ENCODE measurements at regions not wholly inside any gene's neighbourhood (a gene's known extent, or its start where the extent isn't known, plus 50 kb on each side); places are given as distances from the start of the nearest gene placed in this dataset.

DNA sequence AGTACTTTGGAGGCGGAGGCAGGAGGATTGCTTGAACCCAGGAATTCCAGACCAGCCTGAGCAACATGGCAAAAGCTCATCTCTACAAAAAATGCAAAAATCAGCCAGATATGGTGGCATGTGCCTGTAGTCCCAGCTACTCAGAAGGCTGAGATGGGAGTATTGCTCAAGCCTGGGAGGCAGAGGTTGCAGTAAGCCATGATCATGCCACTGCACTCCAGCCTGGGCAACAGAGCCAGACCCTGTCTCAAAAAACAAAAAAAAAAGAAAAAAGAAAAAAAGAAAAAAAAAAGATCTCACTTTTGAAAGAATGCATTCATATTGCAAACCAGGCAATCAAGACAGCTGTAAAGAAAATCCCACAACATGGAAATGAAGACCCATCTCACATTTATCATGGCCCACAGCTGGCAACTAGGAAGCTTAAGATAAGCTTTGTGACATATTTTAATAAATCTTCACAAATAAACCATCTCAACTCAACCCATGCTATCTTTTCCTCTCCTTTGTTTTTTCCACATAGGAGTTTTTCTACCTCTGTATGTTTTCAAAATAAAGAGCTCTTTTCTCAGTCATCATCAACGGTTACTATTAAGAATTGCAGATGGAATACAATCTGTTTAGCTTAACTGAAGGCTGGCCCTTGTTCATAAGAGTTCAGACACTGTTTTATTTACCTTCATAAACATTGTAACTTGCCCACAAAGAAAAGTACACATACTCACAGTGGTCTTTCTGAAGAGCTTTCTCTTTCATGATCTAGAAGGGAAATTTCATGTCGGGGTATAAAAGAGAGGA, 137.0 kb downstream of the MREG start (continued):
- TF ChIP-seq, protein P1, sequence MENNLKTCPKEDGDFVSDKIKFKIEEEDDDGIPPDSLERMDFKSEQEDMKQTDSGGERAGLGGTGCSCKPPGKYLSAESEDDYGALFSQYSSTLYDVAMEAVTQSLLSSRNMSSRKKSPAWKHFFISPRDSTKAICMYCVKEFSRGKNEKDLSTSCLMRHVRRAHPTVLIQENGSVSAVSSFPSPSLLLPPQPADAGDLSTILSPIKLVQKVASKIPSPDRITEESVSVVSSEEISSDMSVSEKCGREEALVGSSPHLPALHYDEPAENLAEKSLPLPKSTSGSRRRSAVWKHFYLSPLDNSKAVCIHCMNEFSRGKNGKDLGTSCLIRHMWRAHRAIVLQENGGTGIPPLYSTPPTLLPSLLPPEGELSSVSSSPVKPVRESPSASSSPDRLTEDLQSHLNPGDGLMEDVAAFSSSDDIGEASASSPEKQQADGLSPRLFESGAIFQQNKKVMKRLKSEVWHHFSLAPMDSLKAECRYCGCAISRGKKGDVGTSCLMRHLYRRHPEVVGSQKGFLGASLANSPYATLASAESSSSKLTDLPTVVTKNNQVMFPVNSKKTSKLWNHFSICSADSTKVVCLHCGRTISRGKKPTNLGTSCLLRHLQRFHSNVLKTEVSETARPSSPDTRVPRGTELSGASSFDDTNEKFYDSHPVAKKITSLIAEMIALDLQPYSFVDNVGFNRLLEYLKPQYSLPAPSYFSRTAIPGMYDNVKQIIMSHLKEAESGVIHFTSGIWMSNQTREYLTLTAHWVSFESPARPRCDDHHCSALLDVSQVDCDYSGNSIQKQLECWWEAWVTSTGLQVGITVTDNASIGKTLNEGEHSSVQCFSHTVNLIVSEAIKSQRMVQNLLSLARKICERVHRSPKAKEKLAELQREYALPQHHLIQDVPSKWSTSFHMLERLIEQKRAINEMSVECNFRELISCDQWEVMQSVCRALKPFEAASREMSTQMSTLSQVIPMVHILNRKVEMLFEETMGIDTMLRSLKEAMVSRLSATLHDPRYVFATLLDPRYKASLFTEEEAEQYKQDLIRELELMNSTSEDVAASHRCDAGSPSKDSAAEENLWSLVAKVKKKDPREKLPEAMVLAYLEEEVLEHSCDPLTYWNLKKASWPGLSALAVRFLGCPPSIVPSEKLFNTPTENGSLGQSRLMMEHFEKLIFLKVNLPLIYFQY (CRISPR knock-in tag; IDR thresholded peaks at IDR 0.05; ENCODE audit: borderline replicate concordance) = no peak
- TF ChIP-seq ZNF570 (CRISPR knock-in tag; IDR thresholded peaks at IDR 0.05; ENCODE audit: borderline replicate concordance) (no peak), TOE1 (CRISPR knock-in tag; IDR thresholded peaks at IDR 0.05) (no peak), ZNF841 (CRISPR knock-in tag; IDR thresholded peaks at IDR 0.05; ENCODE audit: borderline replicate concordance) (no peak), MED13 (CRISPR knock-in tag; IDR thresholded peaks at IDR 0.05) (no peak), ZNF44 (CRISPR knock-in tag; IDR thresholded peaks at IDR 0.05) (no peak), ZNF83 (CRISPR knock-in tag; IDR thresholded peaks at IDR 0.05; ENCODE audit: borderline replicate concordance) (no peak), ZSCAN12 (CRISPR knock-in tag; IDR thresholded peaks at IDR 0.05) (no peak), CHD4 (IDR thresholded peaks at IDR 0.05; ENCODE audit: borderline replicate concordance, low read length) (no peak), ZZZ3 (CRISPR knock-in tag; IDR thresholded peaks at IDR 0.05; ENCODE audit: borderline replicate concordance) (no peak), ZNF713 (CRISPR knock-in tag; IDR thresholded peaks at IDR 0.05) (no peak), SYNCRIP (IDR thresholded peaks at IDR 0.05; ENCODE audit: insufficient read depth, low read depth, low read length) (no peak)
- TF ChIP-seq, protein P2, sequence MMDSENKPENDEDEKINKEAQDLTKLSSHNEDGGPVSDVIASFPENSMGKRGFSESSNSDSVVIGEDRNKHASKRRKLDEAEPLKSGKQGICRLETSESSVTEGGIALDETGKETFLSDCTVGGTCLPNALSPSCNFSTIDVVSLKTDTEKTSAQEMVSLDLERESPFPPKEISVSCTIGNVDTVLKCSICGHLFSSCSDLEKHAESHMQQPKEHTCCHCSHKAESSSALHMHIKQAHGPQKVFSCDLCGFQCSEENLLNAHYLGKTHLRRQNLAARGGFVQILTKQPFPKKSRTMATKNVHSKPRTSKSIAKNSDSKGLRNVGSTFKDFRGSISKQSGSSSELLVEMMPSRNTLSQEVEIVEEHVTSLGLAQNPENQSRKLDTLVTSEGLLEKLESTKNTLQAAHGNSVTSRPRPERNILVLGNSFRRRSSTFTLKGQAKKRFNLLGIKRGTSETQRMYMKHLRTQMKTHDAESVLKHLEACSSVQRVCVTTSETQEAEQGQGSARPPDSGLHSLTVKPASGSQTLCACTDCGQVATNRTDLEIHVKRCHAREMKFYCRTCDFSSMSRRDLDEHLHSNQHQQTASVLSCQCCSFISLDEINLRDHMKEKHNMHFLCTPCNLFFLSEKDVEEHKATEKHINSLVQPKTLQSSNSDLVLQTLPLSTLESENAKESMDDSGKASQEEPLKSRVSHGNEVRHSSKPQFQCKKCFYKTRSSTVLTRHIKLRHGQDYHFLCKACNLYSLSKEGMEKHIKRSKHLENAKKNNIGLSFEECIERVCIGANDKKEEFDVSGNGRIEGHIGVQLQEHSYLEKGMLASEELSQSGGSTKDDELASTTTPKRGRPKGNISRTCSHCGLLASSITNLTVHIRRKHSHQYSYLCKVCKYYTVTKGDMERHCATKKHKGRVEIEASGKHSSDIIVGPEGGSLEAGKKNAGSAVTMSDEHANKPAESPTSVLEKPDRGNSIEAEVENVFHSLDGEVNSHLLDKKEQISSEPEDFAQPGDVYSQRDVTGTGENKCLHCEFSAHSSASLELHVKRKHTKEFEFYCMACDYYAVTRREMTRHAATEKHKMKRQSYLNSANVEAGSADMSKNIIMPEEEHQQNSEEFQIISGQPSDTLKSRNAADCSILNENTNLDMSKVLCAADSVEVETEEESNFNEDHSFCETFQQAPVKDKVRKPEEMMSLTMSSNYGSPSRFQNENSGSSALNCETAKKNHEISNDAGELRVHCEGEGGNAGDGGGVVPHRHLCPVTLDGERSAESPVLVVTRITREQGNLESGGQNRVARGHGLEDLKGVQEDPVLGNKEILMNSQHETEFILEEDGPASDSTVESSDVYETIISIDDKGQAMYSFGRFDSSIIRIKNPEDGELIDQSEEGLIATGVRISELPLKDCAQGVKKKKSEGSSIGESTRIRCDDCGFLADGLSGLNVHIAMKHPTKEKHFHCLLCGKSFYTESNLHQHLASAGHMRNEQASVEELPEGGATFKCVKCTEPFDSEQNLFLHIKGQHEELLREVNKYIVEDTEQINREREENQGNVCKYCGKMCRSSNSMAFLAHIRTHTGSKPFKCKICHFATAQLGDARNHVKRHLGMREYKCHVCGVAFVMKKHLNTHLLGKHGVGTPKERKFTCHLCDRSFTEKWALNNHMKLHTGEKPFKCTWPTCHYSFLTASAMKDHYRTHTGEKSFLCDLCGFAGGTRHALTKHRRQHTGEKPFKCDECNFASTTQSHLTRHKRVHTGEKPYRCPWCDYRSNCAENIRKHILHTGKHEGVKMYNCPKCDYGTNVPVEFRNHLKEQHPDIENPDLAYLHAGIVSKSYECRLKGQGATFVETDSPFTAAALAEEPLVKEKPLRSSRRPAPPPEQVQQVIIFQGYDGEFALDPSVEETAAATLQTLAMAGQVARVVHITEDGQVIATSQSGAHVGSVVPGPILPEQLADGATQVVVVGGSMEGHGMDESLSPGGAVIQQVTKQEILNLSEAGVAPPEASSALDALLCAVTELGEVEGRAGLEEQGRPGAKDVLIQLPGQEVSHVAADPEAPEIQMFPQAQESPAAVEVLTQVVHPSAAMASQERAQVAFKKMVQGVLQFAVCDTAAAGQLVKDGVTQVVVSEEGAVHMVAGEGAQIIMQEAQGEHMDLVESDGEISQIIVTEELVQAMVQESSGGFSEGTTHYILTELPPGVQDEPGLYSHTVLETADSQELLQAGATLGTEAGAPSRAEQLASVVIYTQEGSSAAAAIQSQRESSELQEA (CRISPR knock-in tag; IDR thresholded peaks at IDR 0.05; ENCODE audit: not compliant biosample characterization) = no peak
- TF ChIP-seq, protein P3, sequence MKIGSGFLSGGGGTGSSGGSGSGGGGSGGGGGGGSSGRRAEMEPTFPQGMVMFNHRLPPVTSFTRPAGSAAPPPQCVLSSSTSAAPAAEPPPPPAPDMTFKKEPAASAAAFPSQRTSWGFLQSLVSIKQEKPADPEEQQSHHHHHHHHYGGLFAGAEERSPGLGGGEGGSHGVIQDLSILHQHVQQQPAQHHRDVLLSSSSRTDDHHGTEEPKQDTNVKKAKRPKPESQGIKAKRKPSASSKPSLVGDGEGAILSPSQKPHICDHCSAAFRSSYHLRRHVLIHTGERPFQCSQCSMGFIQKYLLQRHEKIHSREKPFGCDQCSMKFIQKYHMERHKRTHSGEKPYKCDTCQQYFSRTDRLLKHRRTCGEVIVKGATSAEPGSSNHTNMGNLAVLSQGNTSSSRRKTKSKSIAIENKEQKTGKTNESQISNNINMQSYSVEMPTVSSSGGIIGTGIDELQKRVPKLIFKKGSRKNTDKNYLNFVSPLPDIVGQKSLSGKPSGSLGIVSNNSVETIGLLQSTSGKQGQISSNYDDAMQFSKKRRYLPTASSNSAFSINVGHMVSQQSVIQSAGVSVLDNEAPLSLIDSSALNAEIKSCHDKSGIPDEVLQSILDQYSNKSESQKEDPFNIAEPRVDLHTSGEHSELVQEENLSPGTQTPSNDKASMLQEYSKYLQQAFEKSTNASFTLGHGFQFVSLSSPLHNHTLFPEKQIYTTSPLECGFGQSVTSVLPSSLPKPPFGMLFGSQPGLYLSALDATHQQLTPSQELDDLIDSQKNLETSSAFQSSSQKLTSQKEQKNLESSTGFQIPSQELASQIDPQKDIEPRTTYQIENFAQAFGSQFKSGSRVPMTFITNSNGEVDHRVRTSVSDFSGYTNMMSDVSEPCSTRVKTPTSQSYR (CRISPR knock-in tag; IDR thresholded peaks at IDR 0.05; ENCODE audit: borderline replicate concordance) = no peak

Measured in HepG2 (cell line).